Epithelial cell of esophagus (primary cell): ENCODE measurements at regions not wholly inside any gene's neighbourhood (a gene's known extent, or its start where the extent isn't known, plus 50 kb on each side); places are given as distances from the start of the nearest gene placed in this dataset.

Source experiments
- DNase-seq: peaks from one replicate; pipeline ENCODE4 v3.0.0; 2010; ENCODE audit warnings: low read depth
- H3K4me3 ChIP-seq: 2 replicates; pipeline ENCODE4 v1.5.1; 2011; ENCODE audit warnings: mild to moderate bottlenecking, low read length, control low read depth
- TF ChIP-seq, protein P1 (sequence below): IDR thresholded peaks from 2 replicates; pipeline ENCODE4 v1.5.1; 2011; ENCODE audit warnings: low read depth, mild to moderate bottlenecking, low read length, control low read depth, inconsistent platforms; ENCODE audit not compliant: insufficient read depth; ENCODE audit errors: missing control alignments

- TF ChIP-seq, protein P1, sequence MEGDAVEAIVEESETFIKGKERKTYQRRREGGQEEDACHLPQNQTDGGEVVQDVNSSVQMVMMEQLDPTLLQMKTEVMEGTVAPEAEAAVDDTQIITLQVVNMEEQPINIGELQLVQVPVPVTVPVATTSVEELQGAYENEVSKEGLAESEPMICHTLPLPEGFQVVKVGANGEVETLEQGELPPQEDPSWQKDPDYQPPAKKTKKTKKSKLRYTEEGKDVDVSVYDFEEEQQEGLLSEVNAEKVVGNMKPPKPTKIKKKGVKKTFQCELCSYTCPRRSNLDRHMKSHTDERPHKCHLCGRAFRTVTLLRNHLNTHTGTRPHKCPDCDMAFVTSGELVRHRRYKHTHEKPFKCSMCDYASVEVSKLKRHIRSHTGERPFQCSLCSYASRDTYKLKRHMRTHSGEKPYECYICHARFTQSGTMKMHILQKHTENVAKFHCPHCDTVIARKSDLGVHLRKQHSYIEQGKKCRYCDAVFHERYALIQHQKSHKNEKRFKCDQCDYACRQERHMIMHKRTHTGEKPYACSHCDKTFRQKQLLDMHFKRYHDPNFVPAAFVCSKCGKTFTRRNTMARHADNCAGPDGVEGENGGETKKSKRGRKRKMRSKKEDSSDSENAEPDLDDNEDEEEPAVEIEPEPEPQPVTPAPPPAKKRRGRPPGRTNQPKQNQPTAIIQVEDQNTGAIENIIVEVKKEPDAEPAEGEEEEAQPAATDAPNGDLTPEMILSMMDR, result no peak
- H3K4me3 ChIP-seq, result no peak overlapping the region
Observed at GRCh38 chr12:118813778-118814357, 167.5 kb upstream of the SRRM4 start.

GRCh38 chr12:118816296-118816695 is 165.0 kb upstream of the SRRM4 start:
- no peak for DNase-seq
- TF ChIP-seq, protein P1, result no peak
- no peak overlapping the region for H3K4me3 ChIP-seq

More at GRCh38 chr12:118813778-118814357, 167.5 kb upstream of the SRRM4 start:
- DNase-seq, result no peak

DNA sequence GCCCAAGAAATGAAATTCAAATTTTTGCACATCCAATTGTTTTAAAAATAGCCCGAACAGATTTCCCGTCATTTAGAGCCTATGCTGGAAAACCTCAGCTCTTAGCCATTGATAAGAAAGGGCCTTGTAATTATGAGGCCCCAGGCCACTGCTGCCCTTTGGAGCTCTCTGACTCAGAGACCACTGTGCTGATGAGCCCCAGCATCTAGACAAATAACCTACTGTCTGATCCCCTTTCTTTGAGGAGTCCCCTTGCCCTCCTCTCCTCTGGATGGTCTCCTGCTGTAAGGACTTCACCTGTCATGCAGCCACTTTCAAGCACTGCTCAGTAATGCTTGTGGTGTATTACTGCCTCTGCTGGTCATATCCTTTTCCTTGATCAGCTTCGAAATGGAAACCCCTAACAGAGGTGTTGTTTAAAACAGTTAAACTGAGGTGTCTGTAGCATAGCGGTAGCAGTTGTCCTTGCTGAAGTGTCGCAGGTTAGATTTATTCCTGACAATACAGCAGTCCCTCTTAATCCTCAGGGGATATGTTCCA is 159.9 kb upstream of the SRRM4 start:
- H3K4me3 ChIP-seq, result no peak overlapping the region
- TF ChIP-seq, protein P1, result no peak
- DNase-seq, result no peak

- no peak for DNase-seq
Observed at GRCh38 chr12:118822512-118822911, 158.8 kb upstream of the SRRM4 start.

GRCh38 chr12:118827047-118827446 is 154.3 kb upstream of the SRRM4 start:
- no peak overlapping the region for H3K4me3 ChIP-seq
- TF ChIP-seq, protein P1, result no peak
- no peak for DNase-seq

More at GRCh38 chr12:118822512-118822911, 158.8 kb upstream of the SRRM4 start:
- TF ChIP-seq, protein P1, result no peak
- H3K4me3 ChIP-seq, result no peak overlapping the region

- TF ChIP-seq, protein P1, result no peak
- no peak overlapping the region for H3K4me3 ChIP-seq
- no peak for DNase-seq
Observed at GRCh38 chr12:118827606-118828005, 153.7 kb upstream of the SRRM4 start.

DNA sequence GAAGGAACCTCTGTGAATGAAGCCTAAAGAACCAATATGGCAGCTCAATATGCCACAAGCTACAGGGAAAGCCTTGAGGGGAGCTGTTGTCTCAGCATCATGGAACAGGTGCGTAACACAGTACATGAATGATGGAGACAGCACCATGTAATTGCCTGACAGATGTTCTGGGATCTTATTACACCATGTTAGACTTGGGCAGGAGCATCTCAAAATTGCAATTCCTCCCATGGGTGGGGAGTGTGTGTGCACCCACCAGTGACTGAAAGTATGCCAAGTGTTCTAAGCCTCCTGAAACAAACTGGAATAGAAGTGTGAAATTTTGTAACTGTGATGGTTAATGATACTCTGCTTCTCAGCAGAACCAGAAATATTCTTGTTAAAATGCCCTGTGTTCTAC is 151.0 kb upstream of the SRRM4 start:
- no peak overlapping the region for H3K4me3 ChIP-seq
- TF ChIP-seq, protein P1, result no peak
- DNase-seq, result no peak
